Gastrocnemius medialis (tissue), 4 donors: ENCODE measurements at regions not wholly inside any gene's neighbourhood (a gene's known extent, or its start where the extent isn't known, plus 50 kb on each side); places are given as distances from the start of the nearest gene placed in this dataset.

ENCODE experiments used
- POLR2A ChIP-seq, 2 donors: fragments of 450-650 bp; IDR thresholded peaks; one replicate each; pipeline ENCODE4 v1.6.1; 2017; ENCODE audit warnings: antibody characterized with exemption in 2 of 2, mild to moderate bottlenecking in 2 of 2, moderate library complexity in 2 of 2
- TF ChIP-seq, protein P1 (sequence below), 5 experiments: fragments of 450-650 bp in 3 of 5; fragments of 200-600 bp in 2 of 5; sonication (generic) in 2 of 5; IDR thresholded peaks in 4 of 5; conservative IDR thresholded peaks in 1 of 5; 1 replicate in 4 of 5; 2 replicates in 1 of 5; pipeline ENCODE4 v1.5.1; 2016 to 2019; ENCODE audit warnings: antibody characterized with exemption in 5 of 5, mild to moderate bottlenecking in 3 of 5, moderate library complexity in 3 of 5

DNA sequence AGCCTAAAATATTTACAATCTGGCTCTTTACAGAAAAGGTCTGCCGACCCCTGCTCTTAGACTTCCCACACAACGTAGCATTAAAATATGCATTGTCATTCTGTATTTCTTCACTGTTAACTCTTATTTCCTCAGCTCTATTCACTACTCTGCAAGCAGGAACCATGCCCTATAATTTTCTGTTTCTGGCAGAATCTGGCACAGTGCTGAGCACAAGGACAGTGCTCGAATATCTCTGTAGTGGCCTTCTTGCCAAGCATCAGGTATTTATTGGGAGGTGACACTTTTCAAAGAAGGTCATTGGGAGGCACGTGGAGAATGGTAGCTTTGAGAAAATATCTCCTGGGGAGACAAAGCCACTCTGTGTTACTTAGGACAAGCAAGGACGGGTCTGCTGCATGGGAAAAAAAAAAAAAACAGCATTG, 77.9 kb downstream of the PSMG1 start:
- TF ChIP-seq, protein P1, sequence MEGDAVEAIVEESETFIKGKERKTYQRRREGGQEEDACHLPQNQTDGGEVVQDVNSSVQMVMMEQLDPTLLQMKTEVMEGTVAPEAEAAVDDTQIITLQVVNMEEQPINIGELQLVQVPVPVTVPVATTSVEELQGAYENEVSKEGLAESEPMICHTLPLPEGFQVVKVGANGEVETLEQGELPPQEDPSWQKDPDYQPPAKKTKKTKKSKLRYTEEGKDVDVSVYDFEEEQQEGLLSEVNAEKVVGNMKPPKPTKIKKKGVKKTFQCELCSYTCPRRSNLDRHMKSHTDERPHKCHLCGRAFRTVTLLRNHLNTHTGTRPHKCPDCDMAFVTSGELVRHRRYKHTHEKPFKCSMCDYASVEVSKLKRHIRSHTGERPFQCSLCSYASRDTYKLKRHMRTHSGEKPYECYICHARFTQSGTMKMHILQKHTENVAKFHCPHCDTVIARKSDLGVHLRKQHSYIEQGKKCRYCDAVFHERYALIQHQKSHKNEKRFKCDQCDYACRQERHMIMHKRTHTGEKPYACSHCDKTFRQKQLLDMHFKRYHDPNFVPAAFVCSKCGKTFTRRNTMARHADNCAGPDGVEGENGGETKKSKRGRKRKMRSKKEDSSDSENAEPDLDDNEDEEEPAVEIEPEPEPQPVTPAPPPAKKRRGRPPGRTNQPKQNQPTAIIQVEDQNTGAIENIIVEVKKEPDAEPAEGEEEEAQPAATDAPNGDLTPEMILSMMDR (IDR thresholded peaks at IDR 0.05 in 4 of 5, conservative IDR thresholded peaks at IDR 0.05 in 1 of 5): no peak
- TF ChIP-seq POLR2A (IDR thresholded peaks at IDR 0.05): no peak
